Hepatocyte (in vitro differentiated cells): ENCODE measurements at regions not wholly inside any gene's neighbourhood (a gene's known extent, or its start where the extent isn't known, plus 50 kb on each side); places are given as distances from the start of the nearest gene placed in this dataset.

Experiments used
- DNase-seq: peaks from one replicate; pipeline ENCODE4 v3.0.0-alpha.2; 2016; ENCODE audit warnings: low spot score
- H2AFZ ChIP-seq: fragments of 200-600 bp; sonication (generic); 2 replicates; pipeline ENCODE4 v1.6.0; 2016; ENCODE audit warnings: antibody characterized with exemption, mild to moderate bottlenecking
- H3K27ac ChIP-seq: fragments of 200-600 bp; sonication (generic); 2 replicates; pipeline ENCODE4 v1.5.1; 2016; ENCODE audit warnings: mild to moderate bottlenecking
- H3K27me3 ChIP-seq: fragments of 200-600 bp; sonication (generic); 2 replicates; pipeline ENCODE4 v1.6.1; 2016
- H3K36me3 ChIP-seq: fragments of 200-600 bp; sonication (generic); replicated peaks from 2 replicates; pipeline ENCODE4 v1.5.1; 2016; ENCODE audit warnings: low read depth; ENCODE audit not compliant: insufficient read depth
- H3K4me1 ChIP-seq: fragments of 200-600 bp; sonication (generic); 2 replicates; pipeline ENCODE4 v1.5.1; 2016; ENCODE audit warnings: mild to moderate bottlenecking, moderate library complexity; ENCODE audit not compliant: insufficient read depth
- H3K4me2 ChIP-seq: fragments of 200-600 bp; sonication (generic); 2 replicates; pipeline ENCODE4 v1.6.0; 2016
- H3K4me3 ChIP-seq: fragments of 200-600 bp; sonication (generic); 2 replicates; pipeline ENCODE4 v1.5.1; 2016; ENCODE audit warnings: mild to moderate bottlenecking
- H3K79me2 ChIP-seq: fragments of 200-600 bp; sonication (generic); 2 replicates; pipeline ENCODE4 v1.6.0; 2017; ENCODE audit warnings: mild to moderate bottlenecking
- H3K9me2 ChIP-seq: fragments of 200-600 bp; sonication (generic); replicated peaks from 2 replicates; pipeline ENCODE4 v1.6.0; 2017; ENCODE audit warnings: mild to moderate bottlenecking; ENCODE audit not compliant: insufficient read depth
- H3K9me3 ChIP-seq: fragments of 200-600 bp; sonication (generic); 2 replicates; pipeline ENCODE4 v1.5.1; 2016; ENCODE audit warnings: low read depth, mild to moderate bottlenecking
- H4K20me1 ChIP-seq: fragments of 200-600 bp; sonication (generic); 2 replicates; pipeline ENCODE4 v1.6.0; 2016; ENCODE audit warnings: mild to moderate bottlenecking; ENCODE audit not compliant: insufficient read depth, poor library complexity, severe bottlenecking
- CTCF ChIP-seq: fragments of 200-600 bp; sonication (generic); IDR thresholded peaks from 2 replicates; pipeline ENCODE4 v1.5.1; 2016; ENCODE audit warnings: antibody characterized with exemption, mild to moderate bottlenecking; ENCODE audit not compliant: poor library complexity
- EZH2 ChIP-seq: fragments of 200-600 bp; sonication (generic); IDR thresholded peaks from 2 replicates; pipeline ENCODE4 v1.6.1; 2016; ENCODE audit warnings: antibody characterized with exemption, mild to moderate bottlenecking, borderline replicate concordance
- EZH2phosphoT487 ChIP-seq: fragments of 200-600 bp; sonication (generic); IDR thresholded peaks from one replicate; pipeline ENCODE4 v1.6.1; 2018; ENCODE audit warnings: antibody characterized with exemption, mild to moderate bottlenecking, low read depth, moderate library complexity; ENCODE audit not compliant: unreplicated experiment, severe bottlenecking
- WGBS: methylation state at CpG from one replicate; pipeline ENCODE4 v1.1.6; 2016; ENCODE audit warnings: low lambda C conversion rate; ENCODE audit errors: missing lambda C conversion rate; 5-methylcytosine and 5-hydroxymethylcytosine counted together

- Histone ChIP-seq H3K9me3 (no peaks in the 10 kb centered on the region), H3K36me3 (no peaks in the 10 kb centered on the region), H3K9me2 (no peaks in the 10 kb centered on the region), H3K4me2 (no peak overlapping the region), H4K20me1 (no peaks in the 10 kb centered on the region), H3K4me3 (no peak overlapping the region), H3K27me3 (no peaks in the 10 kb centered on the region), H3K4me1 (no peaks in the 10 kb centered on the region), H3K79me2 (no peaks in the 10 kb centered on the region), H3K27ac (no peak overlapping the region), H2AFZ (no peak overlapping the region)
- no peak for TF ChIP-seq CTCF
- no peak for TF ChIP-seq EZH2phosphoT487
- TF ChIP-seq EZH2: no peak
- no peak for DNase-seq
- WGBS: 89% methylated on average over 6 of the region's 7 CpGs
These were observed 147.6 kb upstream of the C1orf174 start for GRCh38 chr1:4047666-4048065.

- DNase-seq: no peak
- Histone ChIP-seq H2AFZ (no peak overlapping the region), H3K36me3 (no peaks in the 10 kb centered on the region)
These were observed 148.0 kb upstream of the C1orf174 start for GRCh38 chr1:4048076-4048475.

DNA sequence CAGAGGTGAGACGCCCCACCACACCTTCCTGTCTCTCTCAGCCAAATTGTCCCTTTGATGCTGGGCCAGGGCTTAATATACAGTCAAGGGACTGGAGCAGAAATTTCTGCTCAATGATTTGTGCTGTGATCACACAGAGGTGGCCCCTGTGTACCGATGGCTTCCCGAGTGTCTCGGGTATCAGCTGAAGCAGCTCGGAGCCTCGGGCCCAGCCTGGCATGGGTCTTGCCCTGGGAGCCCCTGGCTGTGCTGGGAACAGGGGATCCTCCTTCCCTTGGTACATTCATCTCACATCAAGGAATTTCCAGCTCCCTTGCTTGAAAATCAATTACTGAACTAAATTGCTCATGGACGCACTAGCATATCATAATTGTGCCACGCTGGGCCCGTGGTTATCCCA is 148.8 kb upstream of the C1orf174 start:
- H3K9me3 ChIP-seq: no peaks in the 10 kb centered on the region
- H3K9me2 ChIP-seq: no peaks in the 10 kb centered on the region
- no peak for DNase-seq
- TF ChIP-seq EZH2 (no peak), EZH2phosphoT487 (no peak), CTCF (no peak)
- no peak overlapping the region for H2AFZ ChIP-seq
- H3K4me1 ChIP-seq: no peaks in the 10 kb centered on the region
- H4K20me1 ChIP-seq: no peaks in the 10 kb centered on the region
- H3K79me2 ChIP-seq: no peaks in the 10 kb centered on the region
- no peak overlapping the region for H3K4me3 ChIP-seq
- no peaks in the 10 kb centered on the region for H3K36me3 ChIP-seq
- H3K4me2 ChIP-seq: no peak overlapping the region
- WGBS: 92% methylated on average over 9 of the region's 9 CpGs
- no peak overlapping the region for H3K27ac ChIP-seq
- no peaks in the 10 kb centered on the region for H3K27me3 ChIP-seq

More at GRCh38 chr1:4048076-4048475, 148.0 kb upstream of the C1orf174 start:
- Histone ChIP-seq H3K4me1 (no peaks in the 10 kb centered on the region), H3K79me2 (no peaks in the 10 kb centered on the region), H3K27me3 (no peaks in the 10 kb centered on the region), H3K9me2 (no peaks in the 10 kb centered on the region), H3K4me2 (no peak overlapping the region), H3K9me3 (no peaks in the 10 kb centered on the region), H3K4me3 (no peak overlapping the region), H3K27ac (no peak overlapping the region), H4K20me1 (no peaks in the 10 kb centered on the region)
- no peak for TF ChIP-seq CTCF
- 91% methylated on average over 14 of the region's 14 CpGs for WGBS

- H3K4me2 ChIP-seq: no peak overlapping the region
- H2AFZ ChIP-seq: no peak overlapping the region
- 92% methylated on average over 12 of the region's 12 CpGs for WGBS
- no peaks in the 10 kb centered on the region for H3K4me1 ChIP-seq
- H4K20me1 ChIP-seq: no peaks in the 10 kb centered on the region
- no peaks in the 10 kb centered on the region for H3K79me2 ChIP-seq
- H3K27me3 ChIP-seq: no peaks in the 10 kb centered on the region
- no peaks in the 10 kb centered on the region for H3K36me3 ChIP-seq
- no peak overlapping the region for H3K27ac ChIP-seq
- TF ChIP-seq EZH2phosphoT487 (no peak), CTCF (no peak), EZH2 (no peak)
- H3K9me2 ChIP-seq: no peaks in the 10 kb centered on the region
- no peak for DNase-seq
- no peak overlapping the region for H3K4me3 ChIP-seq
- no peaks in the 10 kb centered on the region for H3K9me3 ChIP-seq
These were observed 150.9 kb upstream of the C1orf174 start for GRCh38 chr1:4050998-4051397.
